GM12873 (cell line): ENCODE measurements at regions not wholly inside any gene's neighbourhood (a gene's known extent, or its start where the extent isn't known, plus 50 kb on each side); places are given as distances from the start of the nearest gene placed in this dataset.

ENCODE experiments used
- TF ChIP-seq, protein P1 (sequence below): IDR thresholded peaks from 2 replicates; pipeline ENCODE4 v1.5.1; 2012; ENCODE audit warnings: low read depth, mild to moderate bottlenecking, moderate library complexity, low read length, control low read depth; ENCODE audit not compliant: insufficient read depth; ENCODE audit errors: missing control alignments

GRCh38 chr10:43953672-43954071, 305.0 kb upstream of the ZNF32 start:
- TF ChIP-seq, protein P1, sequence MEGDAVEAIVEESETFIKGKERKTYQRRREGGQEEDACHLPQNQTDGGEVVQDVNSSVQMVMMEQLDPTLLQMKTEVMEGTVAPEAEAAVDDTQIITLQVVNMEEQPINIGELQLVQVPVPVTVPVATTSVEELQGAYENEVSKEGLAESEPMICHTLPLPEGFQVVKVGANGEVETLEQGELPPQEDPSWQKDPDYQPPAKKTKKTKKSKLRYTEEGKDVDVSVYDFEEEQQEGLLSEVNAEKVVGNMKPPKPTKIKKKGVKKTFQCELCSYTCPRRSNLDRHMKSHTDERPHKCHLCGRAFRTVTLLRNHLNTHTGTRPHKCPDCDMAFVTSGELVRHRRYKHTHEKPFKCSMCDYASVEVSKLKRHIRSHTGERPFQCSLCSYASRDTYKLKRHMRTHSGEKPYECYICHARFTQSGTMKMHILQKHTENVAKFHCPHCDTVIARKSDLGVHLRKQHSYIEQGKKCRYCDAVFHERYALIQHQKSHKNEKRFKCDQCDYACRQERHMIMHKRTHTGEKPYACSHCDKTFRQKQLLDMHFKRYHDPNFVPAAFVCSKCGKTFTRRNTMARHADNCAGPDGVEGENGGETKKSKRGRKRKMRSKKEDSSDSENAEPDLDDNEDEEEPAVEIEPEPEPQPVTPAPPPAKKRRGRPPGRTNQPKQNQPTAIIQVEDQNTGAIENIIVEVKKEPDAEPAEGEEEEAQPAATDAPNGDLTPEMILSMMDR: no peak

GRCh38 chr10:43952760-43953159, 304.1 kb upstream of the ZNF32 start:
- TF ChIP-seq, protein P1: no peak

- TF ChIP-seq, protein P1: no peak
These were observed 300.7 kb upstream of the ZNF32 start for GRCh38 chr10:43949351-43949750.

GRCh38 chr10:43946445-43946844, 297.8 kb upstream of the ZNF32 start:
- TF ChIP-seq, protein P1: no peak

DNA sequence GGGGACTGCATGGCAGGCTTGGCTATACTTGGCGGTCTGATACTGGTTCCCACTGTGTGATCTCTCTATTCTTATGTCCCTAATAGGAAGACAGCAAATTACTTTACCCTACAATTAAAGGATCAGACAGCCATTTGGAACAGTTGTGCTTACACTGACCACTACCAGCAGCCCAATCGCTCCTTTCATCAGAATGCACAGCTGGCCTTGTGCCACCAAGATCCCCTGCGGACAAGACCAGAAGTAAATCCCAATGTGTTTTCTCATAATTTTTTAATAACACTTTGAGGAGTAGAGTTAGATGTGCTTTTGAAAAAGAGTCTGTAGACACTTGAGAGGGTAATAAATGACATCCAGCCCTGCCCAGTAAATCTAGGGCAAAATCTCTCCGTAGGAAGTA, 297.2 kb upstream of the ZNF32 start:
- TF ChIP-seq, protein P1: no peak

- TF ChIP-seq, protein P1: no peak
These were observed 296.5 kb upstream of the ZNF32 start for GRCh38 chr10:43945094-43945730.

- TF ChIP-seq, protein P1: no peak
These were observed 295.9 kb upstream of the ZNF32 start for GRCh38 chr10:43944381-43945093.
